GM13977 (cell line): ENCODE measurements at regions not wholly inside any gene's neighbourhood (a gene's known extent, or its start where the extent isn't known, plus 50 kb on each side); places are given as distances from the start of the nearest gene placed in this dataset.

Experiments used
- DNase-seq: peaks from one replicate; pipeline ENCODE4 v3.0.0; 2012; ENCODE audit warnings: low spot score
- CTCF ChIP-seq: IDR thresholded peaks from 2 replicates; pipeline ENCODE4 v1.5.1; 2012; ENCODE audit warnings: mild to moderate bottlenecking, control low read depth; ENCODE audit not compliant: insufficient read depth; ENCODE audit errors: extremely low read depth, missing control alignments
- in situ Hi-C: fragments of 300-500 bp; cut with MboI; formaldehyde crosslinking; loops from one replicate; pipeline ENCODE4 v1.12.0; 2022; ENCODE audit warnings: low sequenced_read_pairs, low pct_unique_long_range_greater_than_20kb, mixed read lengths, inconsistent platforms; ENCODE audit not compliant: unreplicated experiment

- no peak for TF ChIP-seq CTCF
- in situ Hi-C loops: loop anchor here (25.0 kb wide), 2 partner anchors 417 to 683 kb away; no protein-coding TSS in a partner anchor
These were observed 371.6 kb upstream of the RUNX1 start for GRCh38 chr21:35420656-35421055.

DNA sequence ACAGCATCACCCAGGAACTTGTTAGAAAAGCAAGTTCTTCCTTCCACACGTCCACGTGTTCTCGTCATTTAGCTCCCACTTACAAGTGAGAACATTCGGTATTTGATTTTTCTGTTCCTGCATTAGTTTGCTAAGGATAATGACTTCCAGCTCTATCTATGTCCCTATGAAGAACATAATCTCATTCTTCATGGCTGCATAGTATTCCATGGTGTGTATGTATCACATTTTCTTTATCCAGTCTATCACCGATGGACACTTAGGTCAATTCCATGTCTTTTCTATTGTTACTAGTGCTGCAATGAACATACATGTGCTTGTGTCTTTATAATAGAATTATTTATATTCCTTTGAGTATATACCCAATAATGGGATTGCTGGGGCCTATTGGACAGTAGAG lies 368.7 kb upstream of the RUNX1 start:
- in situ Hi-C loops: loop anchor here (25.0 kb wide), 2 partner anchors 420 to 680 kb away; no protein-coding TSS in a partner anchor
- DNase-seq: no peak
- TF ChIP-seq CTCF: no peak

More at GRCh38 chr21:35420656-35421055, 371.6 kb upstream of the RUNX1 start:
- DNase-seq: no peak

DNA sequence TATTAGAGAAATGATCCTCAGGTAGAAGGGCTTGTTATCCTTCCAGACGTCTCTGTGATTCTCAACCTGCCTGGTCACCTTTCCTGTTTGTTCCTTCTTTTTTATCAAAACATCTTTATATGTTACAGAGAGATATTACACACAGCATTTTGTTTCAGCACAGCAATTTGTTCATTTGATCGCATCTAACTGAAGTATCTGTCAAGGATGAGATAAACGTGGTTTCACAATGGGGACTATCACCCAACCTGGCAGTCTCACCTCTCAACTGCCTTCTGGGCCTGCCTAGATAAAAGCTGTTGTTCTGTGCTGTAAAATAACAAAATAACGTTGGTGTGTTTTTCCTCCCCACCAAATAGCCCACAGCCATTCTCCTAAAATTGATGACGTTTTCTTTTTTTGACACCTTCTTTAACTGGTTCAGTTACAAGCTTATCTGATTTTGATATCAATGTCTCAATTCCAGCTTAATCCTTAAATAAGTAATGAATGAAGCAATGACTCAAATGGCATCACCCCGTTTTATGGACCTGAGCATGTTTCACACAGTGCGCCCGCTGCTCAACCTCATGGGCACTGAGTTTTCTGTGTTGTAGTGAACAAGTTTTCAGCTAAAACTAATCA lies 367.9 kb upstream of the RUNX1 start:
- no peak for TF ChIP-seq CTCF
- DNase-seq: no peak
- in situ Hi-C loops: loop anchor here (25.0 kb wide), 2 partner anchors 420 to 680 kb away; no protein-coding TSS in a partner anchor

- no peak for TF ChIP-seq CTCF
- in situ Hi-C loops: loop anchor here (25.0 kb wide), 2 partner anchors 423 to 677 kb away; no protein-coding TSS in a partner anchor
- DNase-seq: no peak
These were observed 365.5 kb upstream of the RUNX1 start for GRCh38 chr21:35414507-35415139.

DNA sequence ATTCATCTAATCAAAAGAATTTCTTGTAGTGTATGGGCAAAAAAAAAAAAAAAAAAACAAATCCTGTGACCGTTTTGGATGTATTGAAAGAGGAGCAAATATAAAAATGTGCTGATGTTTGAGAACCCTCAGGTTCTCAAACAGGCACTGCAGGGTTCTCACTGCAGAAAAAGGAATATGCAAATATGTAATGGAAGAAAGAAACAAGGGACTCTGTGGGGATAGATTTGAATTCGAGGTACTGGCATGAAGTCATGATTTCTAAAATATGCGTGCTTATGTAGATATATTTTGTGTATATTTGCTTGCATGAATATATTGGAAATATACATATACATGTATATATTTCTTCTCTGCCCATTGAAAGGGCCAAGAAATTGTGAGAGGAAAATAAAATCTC lies 365.0 kb upstream of the RUNX1 start:
- no peak for TF ChIP-seq CTCF
- in situ Hi-C loops: loop anchor here (25.0 kb wide), 2 partner anchors 423 to 677 kb away; no protein-coding TSS in a partner anchor
- no peak for DNase-seq

DNA sequence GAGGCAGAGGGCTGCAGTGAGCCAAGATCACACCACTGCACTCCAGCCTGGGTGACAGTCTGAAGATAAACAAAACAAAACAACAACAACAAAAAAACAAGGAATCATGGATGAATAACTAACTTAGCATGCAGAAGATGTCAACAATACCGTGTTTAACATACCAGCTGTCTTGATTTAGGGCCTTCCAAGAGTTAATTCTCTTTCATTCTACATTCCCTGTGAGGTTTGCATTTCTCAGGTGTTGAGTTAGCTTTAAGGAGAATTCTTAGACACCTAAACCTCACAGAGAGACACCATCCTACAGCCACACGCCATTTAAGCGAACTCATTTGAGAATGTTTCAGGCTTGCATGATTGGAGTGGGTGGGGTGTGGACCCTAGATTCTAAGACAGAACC lies 363.1 kb upstream of the RUNX1 start:
- in situ Hi-C loops: loop anchor here (25.0 kb wide), 2 partner anchors 425 to 675 kb away; no protein-coding TSS in a partner anchor
- no peak for DNase-seq

More for the DNA sequence above, 363.1 kb upstream of the RUNX1 start:
- no peak for TF ChIP-seq CTCF
